Neuronal stem cell (in vitro differentiated cells): ENCODE measurements at regions not wholly inside any gene's neighbourhood (a gene's known extent, or its start where the extent isn't known, plus 50 kb on each side); places are given as distances from the start of the nearest gene placed in this dataset.

Experiments used
- DNase-seq: peaks from one replicate; pipeline ENCODE4 v3.0.0-alpha.2; 2013; ENCODE audit warnings: low spot score
- H2AFZ ChIP-seq: one replicate; pipeline ENCODE4 v1.6.1; 2013; ENCODE audit warnings: mild to moderate bottlenecking, low read length, inconsistent platforms
- H2AK5ac ChIP-seq: 2 replicates; pipeline ENCODE4 v1.6.1; 2013; ENCODE audit warnings: low read depth, mild to moderate bottlenecking, inconsistent platforms, low read length, moderate library complexity, mixed read lengths
- H2BK120ac ChIP-seq: 2 replicates; pipeline ENCODE4 v1.6.1; 2013; ENCODE audit warnings: low read depth, mild to moderate bottlenecking, inconsistent platforms, low read length, moderate library complexity, mixed read lengths
- H2BK12ac ChIP-seq: one replicate; pipeline ENCODE4 v1.6.1; 2013; ENCODE audit warnings: low read length, inconsistent platforms
- H2BK15ac ChIP-seq: 2 replicates; pipeline ENCODE4 v1.6.1; 2013; ENCODE audit warnings: mild to moderate bottlenecking, low read length, inconsistent platforms, mixed read lengths
- H2BK5ac ChIP-seq: one replicate; pipeline ENCODE4 v1.6.1; 2013; ENCODE audit warnings: inconsistent platforms, mild to moderate bottlenecking, low read length, moderate library complexity
- H3K14ac ChIP-seq: one replicate; pipeline ENCODE4 v1.6.1; 2013; ENCODE audit warnings: low read length, inconsistent platforms
- H3K18ac ChIP-seq: 2 replicates; pipeline ENCODE4 v1.6.1; 2013; ENCODE audit warnings: low read length, inconsistent platforms
- H3K23ac ChIP-seq: 2 replicates; pipeline ENCODE4 v1.6.1; 2013; ENCODE audit warnings: low read depth, mild to moderate bottlenecking, mixed read lengths, low read length, inconsistent platforms; ENCODE audit not compliant: poor library complexity
- H3K27ac ChIP-seq: replicated peaks from 3 replicates; pipeline ENCODE4 v1.5.1; 2013; ENCODE audit warnings: low read length, inconsistent platforms
- H3K27me3 ChIP-seq, 3 experiments: 2 replicates each; pipeline ENCODE4 v1.6.1; 2013; ENCODE audit warnings: low read length in 3 of 3, mild to moderate bottlenecking in 2 of 3, inconsistent platforms in 1 of 3, low read depth in 1 of 3, mixed read lengths in 1 of 3, moderate library complexity in 1 of 3; ENCODE audit not compliant: control insufficient read depth in 3 of 3, insufficient read depth in 3 of 3
- H3K36me3 ChIP-seq, 2 donors: replicated peaks in 1 of 2; 2 replicates each; pipeline ENCODE4 v1.6.1; 2013; ENCODE audit warnings: low read length in 2 of 2; ENCODE audit not compliant: control insufficient read depth in 2 of 2, insufficient read depth in 2 of 2
- H3K4ac ChIP-seq: 2 replicates; pipeline ENCODE4 v1.6.1; 2013; ENCODE audit warnings: inconsistent platforms, mild to moderate bottlenecking, low read length, moderate library complexity
- H3K4me1 ChIP-seq, 2 donors: 1 replicate in 1 of 2; 2 replicates in 1 of 2; pipeline ENCODE4 v1.6.1; 2013; ENCODE audit warnings: low read length in 2 of 2, low read depth in 1 of 2; ENCODE audit not compliant: control insufficient read depth in 2 of 2, insufficient read depth in 1 of 2
- H3K4me2 ChIP-seq: one replicate; pipeline ENCODE4 v1.6.1; 2013; ENCODE audit warnings: mild to moderate bottlenecking, low read length, inconsistent platforms; ENCODE audit not compliant: insufficient read depth, poor library complexity, severe bottlenecking
- H3K4me3 ChIP-seq, 2 donors: 2 replicates each; pipeline ENCODE4 v1.5.1; 2013; ENCODE audit warnings: low read length in 2 of 2, mild to moderate bottlenecking in 2 of 2, inconsistent platforms in 1 of 2, moderate library complexity in 1 of 2
- H3K79me1 ChIP-seq: one replicate; pipeline ENCODE4 v1.6.1; 2013; ENCODE audit warnings: low read depth, mild to moderate bottlenecking, inconsistent platforms, low read length, moderate library complexity
- H3K9ac ChIP-seq: one replicate; pipeline ENCODE4 v1.6.1; 2013; ENCODE audit warnings: mild to moderate bottlenecking, low read depth, low read length, inconsistent platforms; ENCODE audit not compliant: poor library complexity
- H3K9me3 ChIP-seq, 2 donors: replicated peaks in 1 of 2; 2 replicates each; pipeline versions ENCODE3 to v1.6.1; 2013; ENCODE audit warnings: low read length in 2 of 2, mild to moderate bottlenecking in 2 of 2, inconsistent platforms in 1 of 2, low read depth in 1 of 2, mixed read lengths in 1 of 2, moderate library complexity in 1 of 2; ENCODE audit not compliant: control insufficient read depth in 2 of 2, insufficient read depth in 1 of 2
- H4K8ac ChIP-seq: one replicate; pipeline ENCODE4 v1.6.1; 2013; ENCODE audit warnings: low read depth, mild to moderate bottlenecking, inconsistent platforms, low read length, moderate library complexity
- H4K91ac ChIP-seq: one replicate; pipeline ENCODE4 v1.6.1; 2013; ENCODE audit warnings: low read length, low read depth, mild to moderate bottlenecking, inconsistent platforms; ENCODE audit not compliant: poor library complexity
- WGBS, 2 donors: extraction: QIAGEN DNeasy Blood & Tissue Kit; methylation state at CpG; one replicate each; pipeline ENCODE4 v1.1.7; 2013; ENCODE audit warnings: missing lambda C conversion rate in 2 of 2, mixed read lengths in 1 of 2; ENCODE audit not compliant: insufficient read length in 2 of 2, insufficient replicate concordance in 1 of 2; ENCODE audit errors: extremely low coverage in 2 of 2; 5-methylcytosine and 5-hydroxymethylcytosine counted together

GRCh38 chrX:155673338-155673737, 60.6 kb upstream of the TMLHE start:
- no peak overlapping the region for H3K14ac ChIP-seq
- H2BK15ac ChIP-seq = no peak overlapping the region
- H2BK120ac ChIP-seq = no peak overlapping the region
- no peak overlapping the region for H2AFZ ChIP-seq
- H3K4me1 ChIP-seq = no peaks in the 10 kb centered on the region
- H4K91ac ChIP-seq = no peak overlapping the region
- DNase-seq = no peak
- no peaks in the 10 kb centered on the region for H3K9me3 ChIP-seq
- no peak overlapping the region for H2AK5ac ChIP-seq
- H3K36me3 ChIP-seq = no peaks in the 10 kb centered on the region
- no peak overlapping the region for H4K8ac ChIP-seq
- no peak overlapping the region for H3K4me3 ChIP-seq
- no peak overlapping the region for H3K23ac ChIP-seq
- H3K18ac ChIP-seq = no peak overlapping the region
- no peak overlapping the region for H3K4ac ChIP-seq
- H3K79me1 ChIP-seq = no peaks in the 10 kb centered on the region
- no peak overlapping the region for H3K4me2 ChIP-seq
- H2BK5ac ChIP-seq = no peak overlapping the region
- H3K27me3 ChIP-seq = no peaks in the 10 kb centered on the region
- no peak overlapping the region for H3K27ac ChIP-seq
- H3K9ac ChIP-seq = no peak overlapping the region
- H2BK12ac ChIP-seq = no peak overlapping the region

GRCh38 chrX:155666741-155667140, 54.0 kb upstream of the TMLHE start:
- no peak overlapping the region for H3K4ac ChIP-seq
- no peak overlapping the region for H2BK15ac ChIP-seq
- no peak for DNase-seq
- H3K14ac ChIP-seq = no peak overlapping the region
- no peak overlapping the region for H4K91ac ChIP-seq
- H4K8ac ChIP-seq = no peak overlapping the region
- H2AFZ ChIP-seq = no peak overlapping the region
- no peak overlapping the region for H3K18ac ChIP-seq
- H2BK120ac ChIP-seq = no peak overlapping the region
- no peak overlapping the region for H2AK5ac ChIP-seq
- H3K23ac ChIP-seq = no peak overlapping the region
- no peaks in the 10 kb centered on the region for H3K79me1 ChIP-seq
- no peaks in the 10 kb centered on the region for H3K4me1 ChIP-seq
- H3K27me3 ChIP-seq = no peaks in the 10 kb centered on the region
- H2BK5ac ChIP-seq = no peak overlapping the region
- WGBS, 2 donors = no CpG with 5 or more reads among the region's 2 CpGs
- H3K27ac ChIP-seq = no peak overlapping the region
- no peaks in the 10 kb centered on the region for H3K36me3 ChIP-seq
- H3K4me3 ChIP-seq = no peak overlapping the region
- no peak overlapping the region for H3K9ac ChIP-seq
- H2BK12ac ChIP-seq = no peak overlapping the region
- H3K4me2 ChIP-seq = no peak overlapping the region
- H3K9me3 ChIP-seq = no peaks in the 10 kb centered on the region
